ENCODE measurements at regions not wholly inside any gene's neighbourhood (a gene's known extent, or its start where the extent isn't known, plus 50 kb on each side); places are given as distances from the start of the nearest gene placed in this dataset.
"Not testable (repeated sequence)": the region's sequence is repeated elsewhere in the genome, so short reads cannot be mapped to it uniquely, and the experiment has no call there.

GRCh38 chrX:65610481-65610880, 57.0 kb upstream of the MSN start:
- no peak for DNase-seq

GRCh38 chrX:65610040-65610439, 57.4 kb upstream of the MSN start:
- no peak for DNase-seq

GRCh38 chrX:65609237-65609636, 58.2 kb upstream of the MSN start:
- DNase-seq = no peak

- DNase-seq = no peak
Observed at GRCh38 chrX:65608026-65608425, 59.4 kb upstream of the MSN start.

- peak; percentile 29 for DNase-seq
Observed at GRCh38 chrX:65607070-65607742, 60.2 kb upstream of the MSN start.

- DNase-seq = no peak
Observed at GRCh38 chrX:65602221-65602560, 65.3 kb upstream of the MSN start.

- DNase-seq = peak; percentile 46
Observed at GRCh38 chrX:65601530-65602220, 65.8 kb upstream of the MSN start.

GRCh38 chrX:65601126-65601525, 66.3 kb upstream of the MSN start:
- DNase-seq = peak; percentile 26

- DNase-seq = no peak
Observed at GRCh38 chrX:65600106-65600505, 65.5 kb upstream of the LAS1L start.

GRCh38 chrX:65598559-65599147, 64.1 kb upstream of the LAS1L start:
- no peak for DNase-seq

GRCh38 chrX:65596270-65597034, 61.9 kb upstream of the LAS1L start:
- DNase-seq = peak; percentile 60

- DNase-seq = peak; percentile 96
Observed at GRCh38 chrX:65595460-65595876, 60.9 kb upstream of the LAS1L start.

- no peak for DNase-seq
Observed at GRCh38 chrX:65591206-65591605, 56.6 kb upstream of the LAS1L start.

GRCh38 chrX:65589304-65589703, 54.7 kb upstream of the LAS1L start:
- no peak for DNase-seq

- DNase-seq = no peak
Observed at GRCh38 chrX:65588795-65589194, 54.2 kb upstream of the LAS1L start.

- no peak for DNase-seq
Observed at GRCh38 chrX:65587616-65588526, 53.3 kb upstream of the LAS1L start.

- no peak for DNase-seq
Observed at GRCh38 chrX:65586491-65586890, 51.9 kb upstream of the LAS1L start.

GRCh38 chrX:65585226-65585625, 50.6 kb upstream of the LAS1L start:
- DNase-seq = not testable (repeated sequence)
